ENCODE measurements at regions not wholly inside any gene's neighbourhood (a gene's known extent, or its start where the extent isn't known, plus 50 kb on each side); places are given as distances from the start of the nearest gene placed in this dataset.

GRCh38 chr13:34879851-34880250, 62.2 kb upstream of the NBEA start:
- no peak for DNase-seq

DNA sequence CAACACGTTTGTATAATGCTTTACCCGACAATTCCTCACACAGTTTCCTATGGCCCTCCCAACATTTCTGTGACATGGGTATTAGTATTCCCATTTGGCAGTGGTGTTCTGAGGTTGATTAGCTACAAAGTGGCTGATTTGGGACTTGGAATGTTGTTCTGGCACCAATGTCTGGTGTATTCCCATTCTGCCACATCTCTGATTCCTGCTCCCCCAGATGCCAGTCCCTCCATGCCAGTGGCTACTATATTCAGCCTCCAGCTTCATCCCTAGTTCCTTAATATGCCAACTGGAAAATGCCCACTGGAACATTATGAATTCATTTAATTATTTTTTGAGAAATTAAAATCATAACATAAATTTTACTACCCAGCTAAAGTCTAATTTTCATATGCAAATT, 60.6 kb upstream of the NBEA start:
- no peak for DNase-seq

- peak in 2 of 3 donors; percentile 34 to 82 for DNase-seq
These were observed 58.7 kb upstream of the NBEA start for GRCh38 chr13:34883396-34883795.

- peak in 1 of 3 donors; percentile 55 for DNase-seq
These were observed 57.7 kb upstream of the NBEA start for GRCh38 chr13:34884366-34884765.

- peak in 2 of 3 donors; percentile 29 to 81 for DNase-seq
These were observed 55.8 kb upstream of the NBEA start for GRCh38 chr13:34886121-34886875.

- DNase-seq: no peak
These were observed 55.1 kb upstream of the NBEA start for GRCh38 chr13:34886987-34887386.
